ENCODE measurements at regions not wholly inside any gene's neighbourhood (a gene's known extent, or its start where the extent isn't known, plus 50 kb on each side); places are given as distances from the start of the nearest gene placed in this dataset.

GRCh38 chr2:200750323-200750910 is 61.3 kb upstream of the BZW1 start:
- intact Hi-C loops (cut with DNase I): no loop called here
- no peak overlapping the region for H3K4me3 ChIP-seq (replicated peaks in 1 of 3)
- TF ChIP-seq POLR2A (IDR thresholded peaks at IDR 0.05): no peak
- 72 to 81% methylated on average over 6 of the region's 6 CpGs for WGBS, 2 donors
- no peaks in the 10 kb centered on the region for H3K4me1 ChIP-seq
- DNase-seq: no peak
- H3K36me3 ChIP-seq: no peaks in the 10 kb centered on the region
- peaks cover 6% of the 10 kb centered on the region for H3K27me3 ChIP-seq
- H3K27ac ChIP-seq: no peak overlapping the region
- H3K9me3 ChIP-seq: no peaks in the 10 kb centered on the region

- no peaks in the 10 kb centered on the region for H3K9me3 ChIP-seq
- no peak for DNase-seq
- H3K27me3 ChIP-seq: peaks cover 6% of the 10 kb centered on the region
- WGBS, 2 donors: 66 to 76% methylated on average over 2 of the region's 2 CpGs
- no peaks in the 10 kb centered on the region for H3K4me1 ChIP-seq
- H3K36me3 ChIP-seq: no peaks in the 10 kb centered on the region
- H3K4me3 ChIP-seq (replicated peaks in 1 of 3): no peak overlapping the region
- no peak overlapping the region for H3K27ac ChIP-seq
- intact Hi-C loops (cut with DNase I): no loop called here
- no peak for TF ChIP-seq POLR2A (IDR thresholded peaks at IDR 0.05)
- no peak for TF ChIP-seq CTCF (IDR thresholded peaks at IDR 0.05)
These were observed 59.9 kb upstream of the BZW1 start for GRCh38 chr2:200751786-200752185.

GRCh38 chr2:200752332-200752731 is 59.4 kb upstream of the BZW1 start:
- Histone ChIP-seq H3K4me3 (replicated peaks in 1 of 3) (no peak overlapping the region), H3K4me1 (no peaks in the 10 kb centered on the region), H3K27ac (no peak overlapping the region), H3K36me3 (no peaks in the 10 kb centered on the region), H3K27me3 (peaks cover 6% of the 10 kb centered on the region), H3K9me3 (no peaks in the 10 kb centered on the region)
- DNase-seq: no peak
- 100% methylated on average over 2 of the region's 2 CpGs for WGBS, 2 donors
- intact Hi-C loops (cut with DNase I): no loop called here
- TF ChIP-seq POLR2A (IDR thresholded peaks at IDR 0.05) (no peak), CTCF (IDR thresholded peaks at IDR 0.05) (no peak)

- H3K27ac ChIP-seq: no peak overlapping the region
- no peak for DNase-seq
- H3K4me1 ChIP-seq: no peaks in the 10 kb centered on the region
These were observed 58.9 kb upstream of the BZW1 start for GRCh38 chr2:200752835-200753234.

GRCh38 chr2:200756618-200757321 is 54.9 kb upstream of the BZW1 start:
- DNase-seq: no peak
- Histone ChIP-seq H3K27me3 (peaks cover 6% of the 10 kb centered on the region), H3K4me1 (no peaks in the 10 kb centered on the region), H3K36me3 (no peaks in the 10 kb centered on the region), H3K4me3 (replicated peaks in 1 of 3) (no peak overlapping the region), H3K9me3 (no peaks in the 10 kb centered on the region), H3K27ac (no peak overlapping the region)
- TF ChIP-seq POLR2A (IDR thresholded peaks at IDR 0.05) (no peak), CTCF (IDR thresholded peaks at IDR 0.05) (no peak)
- 64 to 71% methylated on average over 4 of the region's 4 CpGs for WGBS, 2 donors
- intact Hi-C loops (cut with DNase I): no loop called here

More at GRCh38 chr2:200752835-200753234, 58.9 kb upstream of the BZW1 start:
- WGBS, 2 donors: 97% methylated on average over 1 of the region's 1 CpG
- TF ChIP-seq POLR2A (IDR thresholded peaks at IDR 0.05) (no peak), CTCF (IDR thresholded peaks at IDR 0.05) (no peak)
- no peaks in the 10 kb centered on the region for H3K36me3 ChIP-seq
- no peak overlapping the region for H3K4me3 ChIP-seq (replicated peaks in 1 of 3)
- peaks cover 6% of the 10 kb centered on the region for H3K27me3 ChIP-seq
- intact Hi-C loops (cut with DNase I): no loop called here
- no peaks in the 10 kb centered on the region for H3K9me3 ChIP-seq
